ENCODE measurements at regions not wholly inside any gene's neighbourhood (a gene's known extent, or its start where the extent isn't known, plus 50 kb on each side); places are given as distances from the start of the nearest gene placed in this dataset.
A peak's percentile ranks its signal among the peaks of the same experiment; 100 is the strongest.
"Not testable (repeated sequence)": the region's sequence is repeated elsewhere in the genome, so short reads cannot be mapped to it uniquely, and the experiment has no call there.

GRCh38 chr14:103191844-103192243 is 68.6 kb downstream of the TNFAIP2 start:
- peaks cover 31% of the 10 kb centered on the region for H3K27me3 Mint-ChIP-seq

GRCh38 chr14:103192246-103192840 is 69.1 kb downstream of the TNFAIP2 start:
- peaks cover 11% of the 10 kb centered on the region for H3K9me3 Mint-ChIP-seq
- H3K27ac Mint-ChIP-seq: no peak overlapping the region
- H3K4me3 Mint-ChIP-seq: no peak overlapping the region
- no peak for DNase-seq (ENCODE audit: extremely low spot score, unreplicated experiment)
- H3K27me3 Mint-ChIP-seq: peaks cover 26% of the 10 kb centered on the region
- TF ChIP-seq CTCF (conservative IDR thresholded peaks at IDR 0.05): no peak
- H3K36me3 Mint-ChIP-seq: peaks cover 4% of the 10 kb centered on the region
- H3K4me1 Mint-ChIP-seq (ENCODE audit: unreplicated experiment): peaks cover 10% of the 10 kb centered on the region

More at GRCh38 chr14:103191844-103192243, 68.6 kb downstream of the TNFAIP2 start:
- DNase-seq (ENCODE audit: extremely low spot score, unreplicated experiment): no peak
- TF ChIP-seq CTCF (conservative IDR thresholded peaks at IDR 0.05): no peak
- Mint-ChIP-seq H3K27ac (no peak overlapping the region), H3K4me1 (ENCODE audit: unreplicated experiment) (peaks cover 15% of the 10 kb centered on the region), H3K9me3 (peaks cover 11% of the 10 kb centered on the region), H3K36me3 (peaks cover 4% of the 10 kb centered on the region), H3K4me3 (no peak overlapping the region)

- H3K9me3 Mint-ChIP-seq: peaks cover 11% of the 10 kb centered on the region
- H3K4me3 Mint-ChIP-seq; H3K4me1 Mint-ChIP-seq (ENCODE audit: unreplicated experiment); H3K27ac Mint-ChIP-seq; DNase-seq (ENCODE audit: extremely low spot score, unreplicated experiment); H3K36me3 Mint-ChIP-seq: not testable (repeated sequence)
- peaks cover 21% of the 10 kb centered on the region for H3K27me3 Mint-ChIP-seq
Observed at GRCh38 chr14:103192861-103193260, 69.6 kb downstream of the TNFAIP2 start.

- H3K36me3 Mint-ChIP-seq: not testable (repeated sequence)
- H3K27me3 Mint-ChIP-seq: peaks cover 15% of the 10 kb centered on the region
Observed at GRCh38 chr14:103193491-103193890, 70.2 kb downstream of the TNFAIP2 start.

GRCh38 chr14:103194256-103195045 is 71.2 kb downstream of the TNFAIP2 start:
- DNase-seq (ENCODE audit: extremely low spot score, unreplicated experiment): no peak
- Mint-ChIP-seq H3K4me1 (ENCODE audit: unreplicated experiment) (peaks cover 10% of the 10 kb centered on the region), H3K27ac (no peak overlapping the region), H3K27me3 (peaks cover 13% of the 10 kb centered on the region), H3K36me3 (peaks cover 4% of the 10 kb centered on the region), H3K9me3 (peaks cover 11% of the 10 kb centered on the region), H3K4me3 (no peak overlapping the region)
- TF ChIP-seq CTCF (conservative IDR thresholded peaks at IDR 0.05): no peak

More at GRCh38 chr14:103193491-103193890, 70.2 kb downstream of the TNFAIP2 start:
- not testable (repeated sequence) for H3K4me1 Mint-ChIP-seq (ENCODE audit: unreplicated experiment); H3K4me3 Mint-ChIP-seq; H3K27ac Mint-ChIP-seq; DNase-seq (ENCODE audit: extremely low spot score, unreplicated experiment)
- peaks cover 11% of the 10 kb centered on the region for H3K9me3 Mint-ChIP-seq

- no peak for TF ChIP-seq CTCF (conservative IDR thresholded peaks at IDR 0.05)
- Mint-ChIP-seq H3K4me1 (ENCODE audit: unreplicated experiment) (peaks cover 10% of the 10 kb centered on the region), H3K4me3 (no peak overlapping the region), H3K27ac (peak overlapping the region; percentile 41), H3K9me3 (peaks cover 5% of the 10 kb centered on the region), H3K27me3 (no peaks in the 10 kb centered on the region), H3K36me3 (no peaks in the 10 kb centered on the region)
- DNase-seq (ENCODE audit: extremely low spot score, unreplicated experiment): no peak
Observed at GRCh38 chr14:103195828-103196615, 72.8 kb downstream of the TNFAIP2 start.

All from type B pancreatic cell (in vitro differentiated cells).